ENCODE measurements at regions not wholly inside any gene's neighbourhood (a gene's known extent, or its start where the extent isn't known, plus 50 kb on each side); places are given as distances from the start of the nearest gene placed in this dataset.

DNA sequence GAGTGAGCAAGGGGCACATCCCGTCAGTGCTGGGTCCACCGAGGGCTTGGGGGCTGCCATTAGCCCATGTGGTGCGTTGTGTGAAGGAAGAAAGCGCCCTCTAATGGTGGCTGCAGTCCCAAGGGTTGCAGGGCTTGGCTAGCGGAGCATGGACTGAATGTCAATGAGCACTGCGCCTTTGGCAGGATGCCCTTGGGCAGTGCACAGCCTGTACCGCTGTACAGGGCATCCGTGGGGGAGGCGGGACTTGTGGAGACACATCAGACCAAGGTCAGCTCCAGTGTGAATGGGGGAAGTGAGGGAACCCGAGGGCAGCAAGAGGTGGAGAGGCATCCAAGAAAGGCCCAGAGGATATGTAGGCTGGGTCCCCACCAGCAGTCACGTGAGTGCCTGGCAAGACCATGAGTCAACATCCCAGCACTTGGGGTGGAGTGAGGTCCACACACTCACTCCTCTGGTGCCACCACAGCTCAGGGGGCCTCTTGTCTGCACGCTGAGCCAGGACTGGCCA is 75.5 kb upstream of the MED9 start (continued):
- TF ChIP-seq CXXC5 (CRISPR knock-in tag; IDR thresholded peaks at IDR 0.05) (no peak), NONO (IDR thresholded peaks at IDR 0.05; ENCODE audit: low read depth in 2 of 2, low read length in 1 of 2) (no peak), TFAM (CRISPR knock-in tag; conservative IDR thresholded peaks at IDR 0.05) (no peak), ZNF76 (CRISPR knock-in tag; IDR thresholded peaks at IDR 0.05; ENCODE audit: borderline replicate concordance) (no peak), ARID4B (CRISPR knock-in tag; IDR thresholded peaks at IDR 0.05) (no peak), RAD21 (CRISPR knock-in tag; conservative IDR thresholded peaks at IDR 0.05 in 1 of 2, IDR thresholded peaks at IDR 0.05 in 1 of 2) (peak in 1 of 2 experiments; percentile 43; a peak in 2 of 4 replicates), SMAD1 (IDR thresholded peaks at IDR 0.05; ENCODE audit: low read depth, low read length, partially characterized antibody) (no peak), KAT2B (IDR thresholded peaks at IDR 0.05; ENCODE audit: low read depth, low read length) (no peak), JUNB (CRISPR knock-in tag; conservative IDR thresholded peaks at IDR 0.05) (no peak), YY1 (IDR thresholded peaks at IDR 0.05; ENCODE audit: borderline replicate concordance in 1 of 3, control insufficient read depth in 1 of 3, extremely low read depth in 1 of 3, insufficient read depth in 3 of 3, insufficient read length in 1 of 3, insufficient replicate concordance in 2 of 3, low read depth in 1 of 3, low read length in 2 of 3) (peak in 1 of 3 experiments; percentile 36), CTCFL (IDR thresholded peaks at IDR 0.05; ENCODE audit: borderline replicate concordance, insufficient read depth, low read depth, low read length, poor library complexity, severe bottlenecking) (peak; percentile 50), NFIC (IDR thresholded peaks at IDR 0.05) (peak; percentile 70)
- TF ChIP-seq, protein P1, sequence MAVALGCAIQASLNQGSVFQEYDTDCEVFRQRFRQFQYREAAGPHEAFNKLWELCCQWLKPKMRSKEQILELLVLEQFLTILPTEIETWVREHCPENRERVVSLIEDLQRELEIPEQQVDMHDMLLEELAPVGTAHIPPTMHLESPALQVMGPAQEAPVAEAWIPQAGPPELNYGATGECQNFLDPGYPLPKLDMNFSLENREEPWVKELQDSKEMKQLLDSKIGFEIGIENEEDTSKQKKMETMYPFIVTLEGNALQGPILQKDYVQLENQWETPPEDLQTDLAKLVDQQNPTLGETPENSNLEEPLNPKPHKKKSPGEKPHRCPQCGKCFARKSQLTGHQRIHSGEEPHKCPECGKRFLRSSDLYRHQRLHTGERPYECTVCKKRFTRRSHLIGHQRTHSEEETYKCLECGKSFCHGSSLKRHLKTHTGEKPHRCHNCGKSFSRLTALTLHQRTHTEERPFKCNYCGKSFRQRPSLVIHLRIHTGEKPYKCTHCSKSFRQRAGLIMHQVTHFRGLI (CRISPR knock-in tag; IDR thresholded peaks at IDR 0.05): no peak
